Neural cell (in vitro differentiated cells): ENCODE measurements at regions not wholly inside any gene's neighbourhood (a gene's known extent, or its start where the extent isn't known, plus 50 kb on each side); places are given as distances from the start of the nearest gene placed in this dataset.

Source experiments
- H2AFZ ChIP-seq: fragments of 200-600, 300-800 bp; sonication (generic), shearing (Covaris generic); 2 replicates; pipeline ENCODE4 v1.6.0; 2014; ENCODE audit warnings: low read depth, mild to moderate bottlenecking, antibody characterized with exemption, low read length, moderate library complexity
- H3F3A ChIP-seq: fragments of 200-600 bp; shearing (Covaris generic); 2 replicates; pipeline ENCODE4 v1.6.1; 2016; ENCODE audit warnings: mild to moderate bottlenecking, moderate library complexity, mixed read lengths, antibody characterized with exemption, low read length; ENCODE audit not compliant: insufficient read depth, poor library complexity, severe bottlenecking
- H3K27ac ChIP-seq: fragments of 200-600, 300-800 bp; sonication (generic), shearing (Covaris generic); 2 replicates; pipeline ENCODE4 v1.5.1; 2014; ENCODE audit warnings: mild to moderate bottlenecking, low read length, moderate library complexity
- H3K27me3 ChIP-seq: fragments of 300-800, 200-600 bp; sonication (generic), shearing (Covaris generic); 2 replicates; pipeline ENCODE4 v1.6.0; 2014; ENCODE audit warnings: mild to moderate bottlenecking, low read depth, low read length, moderate library complexity; ENCODE audit not compliant: insufficient read depth
- H3K36me3 ChIP-seq: fragments of 300-800, 200-600 bp; sonication (generic), shearing (Covaris generic); 2 replicates; pipeline ENCODE4 v1.5.1; 2014; ENCODE audit warnings: mild to moderate bottlenecking, antibody characterized with exemption, low read length, moderate library complexity; ENCODE audit not compliant: insufficient read depth
- H3K4me2 ChIP-seq: fragments of 300-800, 200-600 bp; sonication (generic), shearing (Covaris generic); 2 replicates; pipeline ENCODE4 v1.6.0; 2014; ENCODE audit warnings: mild to moderate bottlenecking, low read length
- H3K4me3 ChIP-seq: fragments of 300-800, 200-600 bp; sonication (generic), shearing (Covaris generic); 2 replicates; pipeline ENCODE4 v1.5.1; 2014; ENCODE audit warnings: mild to moderate bottlenecking, low read length, moderate library complexity
- H3K79me2 ChIP-seq: fragments of 200-600 bp; shearing (Covaris generic); replicated peaks from 2 replicates; pipeline ENCODE4 v1.6.0; 2014; ENCODE audit warnings: mild to moderate bottlenecking, low read length, moderate library complexity; ENCODE audit not compliant: insufficient read depth
- H3K9ac ChIP-seq: fragments of 300-800, 200-600 bp; sonication (generic), shearing (Covaris generic); 2 replicates; pipeline ENCODE4 v1.6.1; 2016; ENCODE audit warnings: mild to moderate bottlenecking, low read length, mixed read lengths
- H3K9me2 ChIP-seq: fragments of 200-600 bp; shearing (Covaris generic); 2 replicates; pipeline ENCODE4 v1.6.1; 2016; ENCODE audit warnings: mild to moderate bottlenecking, low read length, mixed read lengths; ENCODE audit not compliant: insufficient read depth
- H3K9me3 ChIP-seq: fragments of 200-600, 300-800 bp; sonication (generic), shearing (Covaris generic); 2 replicates; pipeline ENCODE4 v1.6.1; 2016; ENCODE audit warnings: mild to moderate bottlenecking, mixed run types, low read length, moderate library complexity, mixed read lengths
- H4K20me1 ChIP-seq: fragments of 200-600 bp; shearing (Covaris generic); 2 replicates; pipeline ENCODE4 v1.6.1; 2016; ENCODE audit warnings: mild to moderate bottlenecking, mixed run types; ENCODE audit not compliant: insufficient read depth
- CTCF ChIP-seq: fragments of 450-650 bp; IDR thresholded peaks from 2 replicates; pipeline ENCODE4 v1.5.1; 2014; ENCODE audit warnings: antibody characterized with exemption, mild to moderate bottlenecking, moderate library complexity; ENCODE audit not compliant: poor library complexity, severe bottlenecking
- EP300 ChIP-seq: fragments of 450-650 bp; conservative IDR thresholded peaks from 2 replicates; pipeline ENCODE4 v1.6.1; 2014; ENCODE audit warnings: antibody characterized with exemption, mild to moderate bottlenecking, moderate library complexity; ENCODE audit not compliant: poor library complexity, severe bottlenecking
- EZH2 ChIP-seq: fragments of 200-600, 300-800 bp; shearing (Covaris generic), sonication (generic); IDR thresholded peaks from 2 replicates; pipeline ENCODE4 v1.6.1; 2014; ENCODE audit warnings: antibody characterized with exemption, low read length, borderline replicate concordance, mild to moderate bottlenecking; ENCODE audit not compliant: insufficient read depth, poor library complexity, severe bottlenecking
- MXI1 ChIP-seq: fragments of 450-650 bp; conservative IDR thresholded peaks from 2 replicates; pipeline ENCODE4 v1.6.1; 2014; ENCODE audit warnings: antibody characterized with exemption, mild to moderate bottlenecking; ENCODE audit not compliant: poor library complexity, severe bottlenecking
- POLR2AphosphoS5 ChIP-seq: IDR thresholded peaks from 2 replicates; pipeline ENCODE4 v1.6.1; 2012
- RAD21 ChIP-seq: fragments of 450-650 bp; conservative IDR thresholded peaks from 2 replicates; pipeline ENCODE4 v1.6.1; 2014; ENCODE audit warnings: antibody characterized with exemption, mild to moderate bottlenecking, moderate library complexity
- REST ChIP-seq: IDR thresholded peaks from 2 replicates; pipeline ENCODE4 v1.6.1; 2012; ENCODE audit warnings: borderline replicate concordance
- SMC3 ChIP-seq: fragments of 450-650 bp; conservative IDR thresholded peaks from 2 replicates; pipeline ENCODE4 v1.6.1; 2014; ENCODE audit warnings: antibody characterized with exemption, mild to moderate bottlenecking, moderate library complexity; ENCODE audit not compliant: poor library complexity
- TAF1 ChIP-seq: IDR thresholded peaks from 2 replicates; pipeline ENCODE4 v1.6.1; 2012; ENCODE audit warnings: low read depth

- H4K20me1 ChIP-seq: no peaks in the 10 kb centered on the region
- no peaks in the 10 kb centered on the region for H3K79me2 ChIP-seq
- no peak overlapping the region for H3K4me3 ChIP-seq
- H3K27me3 ChIP-seq: no peaks in the 10 kb centered on the region
- no peak overlapping the region for H3K9ac ChIP-seq
- no peak overlapping the region for H3K4me2 ChIP-seq
- H3F3A ChIP-seq: no peaks in the 10 kb centered on the region
- no peak for TF ChIP-seq CTCF
- TF ChIP-seq RAD21: no peak
- TF ChIP-seq SMC3: no peak
- no peak for TF ChIP-seq POLR2AphosphoS5
- TF ChIP-seq TAF1: no peak
- TF ChIP-seq EP300: no peak
- TF ChIP-seq REST: no peak
- no peak for TF ChIP-seq MXI1
- H3K9me3 ChIP-seq: peaks cover 6% of the 10 kb centered on the region
- H3K36me3 ChIP-seq: no peaks in the 10 kb centered on the region
- H2AFZ ChIP-seq: no peak overlapping the region
- H3K27ac ChIP-seq: no peak overlapping the region
- no peaks in the 10 kb centered on the region for H3K9me2 ChIP-seq
Measured at GRCh38 chr11:15671216-15671615, 556.5 kb downstream of the INSC start.

GRCh38 chr11:15672825-15673224 is 558.1 kb downstream of the INSC start:
- H4K20me1 ChIP-seq: no peaks in the 10 kb centered on the region
- H3K4me3 ChIP-seq: no peak overlapping the region
- no peaks in the 10 kb centered on the region for H3K9me2 ChIP-seq
- no peak for TF ChIP-seq MXI1
- no peak for TF ChIP-seq EP300
- no peak for TF ChIP-seq CTCF
- TF ChIP-seq SMC3: no peak
- TF ChIP-seq RAD21: no peak
- no peak for TF ChIP-seq EZH2
- TF ChIP-seq TAF1: no peak
- no peak for TF ChIP-seq POLR2AphosphoS5
- no peak for TF ChIP-seq REST
- H2AFZ ChIP-seq: no peak overlapping the region
- H3F3A ChIP-seq: no peaks in the 10 kb centered on the region
- H3K9ac ChIP-seq: no peak overlapping the region
- H3K27ac ChIP-seq: no peak overlapping the region
- no peaks in the 10 kb centered on the region for H3K79me2 ChIP-seq
- H3K27me3 ChIP-seq: no peaks in the 10 kb centered on the region
- H3K9me3 ChIP-seq: peaks cover 1% of the 10 kb centered on the region
- H3K36me3 ChIP-seq: no peaks in the 10 kb centered on the region
- H3K4me2 ChIP-seq: no peak overlapping the region
